T-helper 22 cell (primary cell): ENCODE measurements at regions not wholly inside any gene's neighbourhood (a gene's known extent, or its start where the extent isn't known, plus 50 kb on each side); places are given as distances from the start of the nearest gene placed in this dataset.
"Not testable (repeated sequence)": the region's sequence is repeated elsewhere in the genome, so short reads cannot be mapped to it uniquely, and the experiment has no call there.

Experiments
- DNase-seq: peaks from one replicate; pipeline ENCODE4 v3.0.0-alpha.2; 2020; ENCODE audit warnings: low read depth

DNA sequence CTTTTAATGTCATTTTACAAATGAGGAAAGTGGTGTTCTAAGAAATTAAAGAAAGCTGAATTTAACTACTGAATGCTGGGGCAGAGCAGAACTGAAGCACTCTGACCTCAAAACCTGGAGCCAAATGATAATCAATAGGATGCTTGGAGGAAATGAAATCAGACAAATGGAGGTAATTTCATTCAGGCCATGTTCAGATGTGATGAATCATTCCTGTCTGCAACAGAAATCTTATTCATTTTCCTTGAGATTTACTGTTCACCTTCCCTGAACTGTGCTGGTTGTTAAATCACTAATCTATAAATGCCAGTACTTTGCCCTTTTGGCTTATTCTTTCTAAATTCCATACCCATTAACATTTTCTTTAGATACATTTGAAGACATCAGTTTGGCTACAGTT is 85.6 kb upstream of the SNX7 start:
- DNase-seq, result no peak

DNA sequence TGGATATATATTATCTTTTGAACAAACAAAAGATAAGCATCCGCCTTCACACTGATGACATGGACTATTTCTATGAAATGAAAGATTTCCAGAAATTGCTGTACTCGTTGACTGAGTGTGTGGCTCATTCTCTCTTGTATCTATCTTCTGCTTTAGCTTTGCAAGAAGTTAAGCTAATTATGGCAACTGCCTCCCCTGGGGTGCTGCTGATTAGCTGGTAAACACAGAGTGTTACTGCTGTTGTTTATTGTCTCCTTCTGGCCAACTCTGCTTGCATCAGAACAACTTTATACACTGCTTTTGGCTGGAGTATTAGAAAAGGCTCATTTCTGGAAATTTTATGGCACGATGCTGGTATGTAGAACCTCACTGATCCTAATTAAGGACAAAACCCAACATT is 95.6 kb upstream of the SNX7 start:
- DNase-seq, result no peak

DNA sequence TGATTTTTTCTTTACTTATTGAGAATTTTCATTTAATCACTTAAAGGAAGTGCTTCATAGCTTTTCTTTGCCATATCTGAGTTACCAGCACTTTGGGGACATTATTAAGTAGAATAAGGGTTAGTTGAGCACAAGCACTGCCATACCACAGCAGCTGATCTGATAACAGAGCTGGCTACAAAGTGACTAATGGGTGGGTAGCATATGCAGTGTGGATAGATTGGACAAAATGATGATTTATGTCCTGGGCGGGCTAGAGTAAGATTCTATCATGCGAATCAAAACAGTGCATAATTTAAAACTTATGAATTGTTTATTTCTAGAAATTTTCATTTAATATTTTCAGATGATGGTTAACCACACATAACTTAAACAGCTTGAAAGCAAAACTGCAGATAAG is 102.2 kb upstream of the SNX7 start:
- no peak for DNase-seq

DNA sequence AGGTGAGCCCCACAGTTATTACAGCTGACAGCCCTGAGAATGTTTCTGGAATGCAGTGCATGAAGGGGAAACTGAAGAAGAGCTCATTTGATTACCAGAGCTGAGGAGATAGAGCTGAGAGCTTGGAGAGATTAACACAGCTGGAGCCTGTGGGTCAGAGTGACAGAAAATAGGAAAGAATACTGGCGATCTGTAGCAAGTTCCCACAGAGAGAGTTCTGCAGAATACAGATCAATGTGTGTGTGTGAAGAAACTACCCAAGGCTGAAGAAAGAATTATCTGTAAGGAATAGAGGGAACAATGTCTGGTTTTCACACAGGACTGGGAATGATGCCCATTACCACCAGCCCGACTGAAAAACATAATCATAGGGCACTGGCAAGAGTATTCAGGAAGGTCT is 103.6 kb upstream of the SNX7 start:
- DNase-seq, result no peak

DNA sequence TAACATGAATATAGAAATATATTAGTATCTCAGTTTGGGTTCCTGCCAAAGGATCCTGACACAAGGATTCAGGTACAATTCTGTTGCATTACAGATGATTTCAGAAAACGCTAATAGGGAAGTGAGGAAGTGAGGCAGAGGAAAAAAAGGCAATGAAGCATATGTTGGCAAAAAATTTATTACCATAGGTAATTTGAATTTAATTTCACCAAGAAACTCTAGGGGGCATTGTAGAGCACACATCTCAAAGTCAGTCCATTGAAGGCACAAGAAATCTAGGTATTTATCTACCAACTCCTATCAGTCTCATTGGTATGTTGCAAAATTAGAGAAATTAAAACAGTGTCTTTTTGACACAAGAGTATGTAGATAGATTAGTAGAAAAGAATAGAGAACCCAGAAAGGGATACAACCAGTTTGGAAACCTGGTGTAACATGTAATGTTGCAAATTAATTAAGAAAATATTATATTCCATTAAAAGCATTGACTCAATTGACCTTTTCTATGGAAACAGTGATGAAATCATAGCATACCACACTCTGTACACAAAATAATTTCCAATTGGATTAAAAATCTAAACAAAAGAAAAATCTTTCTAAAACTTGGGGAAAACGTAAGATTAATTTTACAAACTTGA is 104.9 kb upstream of the SNX7 start:
- no peak for DNase-seq

DNA sequence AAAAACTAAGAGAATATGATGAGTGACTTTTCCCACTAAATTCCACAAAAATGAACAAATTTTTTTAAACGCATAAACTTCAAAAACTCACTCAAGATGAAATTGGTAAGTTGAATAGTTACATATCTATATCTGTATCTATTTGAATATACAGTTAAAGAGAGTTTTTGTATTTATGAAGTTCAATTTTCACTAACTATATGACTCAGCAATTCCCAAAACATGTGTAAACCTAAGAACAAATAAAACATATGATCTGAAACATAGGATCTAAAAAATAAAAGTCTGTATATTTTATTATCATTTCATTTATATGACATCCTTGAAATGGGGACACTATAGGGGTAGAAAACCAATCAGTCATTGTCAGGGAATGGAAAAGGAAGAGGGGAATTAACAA is 105.7 kb upstream of the SNX7 start:
- no peak for DNase-seq

DNA sequence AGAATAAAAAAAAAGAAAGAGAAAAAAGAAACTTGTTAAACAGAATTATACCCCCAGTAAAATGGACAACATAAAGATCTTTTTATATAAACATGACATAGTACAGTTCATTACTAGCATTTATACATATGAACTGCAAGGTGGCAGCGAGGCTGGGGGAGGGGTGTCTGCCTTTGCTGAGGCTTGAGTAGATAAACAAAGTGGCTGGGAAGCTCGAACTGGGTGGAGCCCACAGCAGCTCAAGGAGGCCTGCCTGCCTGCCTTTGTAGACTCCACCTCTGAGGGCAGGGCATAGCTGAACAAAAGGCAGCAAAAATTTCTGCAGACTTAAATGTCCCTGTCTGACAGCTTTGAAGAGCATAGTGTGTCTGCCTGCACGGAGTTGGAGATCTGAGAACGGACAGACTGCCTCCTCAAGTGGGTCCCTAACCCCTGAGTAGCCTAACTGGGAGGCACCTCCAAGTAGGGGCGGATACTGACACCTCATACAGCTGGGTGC is 108.9 kb upstream of the SNX7 start:
- DNase-seq, result not testable (repeated sequence)

DNA sequence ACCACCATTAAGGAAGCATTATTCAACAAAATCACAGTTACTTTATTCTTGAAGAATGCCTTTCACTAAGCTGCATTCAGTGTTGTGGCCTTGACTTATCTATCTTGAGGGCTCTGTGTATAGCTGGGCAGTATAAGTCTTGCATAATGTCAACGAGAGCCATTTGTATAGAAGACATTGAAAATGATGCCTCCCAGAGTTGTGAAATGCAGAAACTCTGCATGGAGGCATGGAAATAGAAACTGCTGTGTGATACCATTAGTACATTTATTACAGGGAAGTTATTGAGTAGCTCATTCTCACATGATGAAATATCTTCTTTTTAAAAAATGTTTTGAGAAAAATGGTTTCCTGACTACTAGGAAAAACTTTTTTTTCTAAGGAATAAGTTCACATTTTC is 111.4 kb upstream of the SNX7 start:
- DNase-seq, result no peak

DNA sequence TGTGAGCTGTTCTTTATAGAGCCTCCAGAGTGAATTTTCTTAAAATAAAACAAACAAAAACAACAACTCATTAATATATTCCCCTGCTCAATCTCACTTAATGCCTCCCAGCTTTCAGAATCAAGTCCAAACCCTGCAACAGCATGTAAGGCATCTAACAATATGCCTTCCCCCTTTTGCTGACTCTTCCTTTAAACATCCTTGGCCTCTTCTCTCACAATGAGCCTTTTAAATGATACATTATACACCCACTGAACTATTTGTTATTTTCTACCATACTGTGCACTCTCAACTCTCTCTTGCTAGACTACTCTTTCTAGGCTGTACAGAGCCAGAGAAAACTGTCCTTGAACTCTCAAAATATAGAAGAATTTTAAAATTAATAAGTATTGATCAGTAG is 115.2 kb upstream of the SNX7 start:
- DNase-seq, result no peak

DNA sequence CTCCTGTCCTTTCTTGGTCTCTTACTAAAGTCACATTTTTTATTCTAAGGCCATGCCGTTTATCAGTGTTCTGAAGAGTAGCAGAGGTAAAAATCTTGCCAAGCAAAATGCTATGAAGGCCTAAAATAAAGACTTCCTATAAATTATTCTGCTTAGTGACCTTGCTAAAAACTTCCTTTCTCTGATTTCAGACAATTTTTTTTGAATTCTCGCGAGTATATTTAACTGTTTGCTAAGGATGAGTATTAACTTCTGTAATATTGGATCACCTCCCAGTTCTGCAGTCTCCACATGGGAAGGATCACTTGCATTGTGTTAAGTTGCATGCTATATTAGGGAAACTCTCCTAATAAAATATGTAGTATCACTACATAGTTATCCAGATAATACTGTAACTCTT is 123.4 kb upstream of the SNX7 start:
- DNase-seq, result no peak

DNA sequence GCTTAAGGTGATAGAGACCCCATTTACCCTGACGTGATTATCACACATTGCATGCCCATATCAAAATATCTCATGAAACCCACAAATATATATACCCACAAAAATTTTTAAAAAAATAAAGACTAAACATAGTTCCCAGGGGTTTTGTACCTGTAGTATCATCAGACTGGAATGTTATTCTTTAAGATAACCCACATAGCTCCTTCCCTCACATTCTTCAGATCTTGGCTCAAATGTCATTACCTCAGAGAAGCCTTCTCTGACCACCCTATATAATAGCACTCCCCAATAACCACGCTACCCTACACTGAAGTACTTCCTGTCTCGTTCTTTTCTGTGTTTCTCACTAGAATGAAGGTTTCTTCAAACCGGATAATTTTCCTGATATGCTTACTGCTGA is 138.3 kb upstream of the SNX7 start:
- no peak for DNase-seq

DNA sequence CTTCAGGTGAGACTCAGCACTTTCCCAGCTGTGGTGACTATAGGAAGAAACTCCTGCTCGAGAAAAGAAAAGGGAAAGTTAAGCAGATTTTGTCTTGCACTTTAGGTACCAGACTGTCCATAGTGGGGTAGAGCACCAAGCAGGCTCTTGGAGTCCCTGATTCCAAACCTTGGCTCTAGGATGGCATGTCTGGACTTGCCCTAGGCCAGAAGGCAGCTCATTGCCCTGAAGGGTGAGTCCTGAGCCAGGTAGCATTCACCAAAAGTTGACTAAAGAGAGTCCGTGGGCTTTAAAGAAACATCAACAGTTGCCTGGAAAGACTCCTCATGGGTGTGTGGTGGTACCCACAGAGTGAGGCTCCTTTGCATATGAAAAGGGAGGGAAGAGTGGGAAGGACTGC is 145.2 kb upstream of the SNX7 start:
- no peak for DNase-seq

DNA sequence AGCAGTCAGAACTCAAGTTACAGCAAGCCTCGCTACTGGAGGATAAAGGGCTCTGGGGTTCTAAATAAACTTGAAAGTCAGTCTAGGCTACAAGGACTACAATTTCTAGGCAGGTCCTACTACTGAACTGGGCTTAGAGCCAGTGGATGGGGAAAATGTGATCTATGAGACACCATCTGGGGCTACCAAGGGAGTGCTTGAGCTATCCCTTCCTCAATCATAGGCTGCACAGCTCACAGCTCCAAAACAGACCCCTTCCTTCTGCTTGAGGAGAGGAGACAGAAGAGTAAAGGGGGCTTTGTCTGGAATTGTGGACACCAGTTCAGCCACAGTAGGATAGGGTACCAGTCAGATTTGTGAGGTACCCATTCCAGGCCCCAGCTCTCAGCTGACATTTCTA is 145.8 kb upstream of the SNX7 start:
- DNase-seq, result no peak

DNA sequence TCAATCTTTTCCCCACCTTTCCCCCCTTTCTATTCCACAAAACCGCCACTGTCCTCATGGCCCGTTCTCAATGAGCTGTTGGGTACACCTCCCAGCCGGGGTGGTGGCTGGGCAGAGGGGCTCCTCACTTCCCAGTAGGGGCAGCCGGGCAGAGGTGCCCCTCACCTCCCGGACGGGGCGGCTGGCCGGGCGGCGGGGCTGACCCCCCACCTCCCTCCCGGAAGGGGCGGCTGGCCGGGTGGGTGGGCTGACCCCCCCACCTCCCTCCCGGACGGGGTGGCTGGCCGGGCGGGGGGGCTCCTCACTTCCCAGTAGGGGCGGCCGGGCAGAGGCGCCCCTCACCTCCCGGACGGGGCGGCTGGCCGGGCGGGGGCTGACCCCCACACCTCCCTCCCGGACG is 149.3 kb upstream of the SNX7 start:
- DNase-seq, result not testable (repeated sequence)

DNA sequence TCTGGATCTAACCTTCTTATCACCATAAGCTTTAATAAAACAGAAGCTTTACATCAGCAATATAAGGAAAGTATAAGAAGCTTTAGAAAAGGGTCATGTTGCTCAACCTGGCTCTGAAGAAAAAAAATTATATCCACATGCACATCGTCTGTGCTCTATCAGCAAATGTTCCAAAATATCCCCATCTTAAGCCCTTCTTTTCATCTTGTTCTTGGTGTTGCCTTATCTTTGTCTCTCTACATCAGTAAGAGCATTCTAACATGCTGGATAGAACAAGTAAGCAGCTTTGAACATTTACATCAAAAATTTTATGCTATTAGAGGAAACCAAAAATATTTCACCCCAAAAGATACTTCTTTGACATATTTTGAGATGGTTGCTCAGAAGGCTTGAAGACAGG is 157.8 kb upstream of the SNX7 start:
- no peak for DNase-seq

DNA sequence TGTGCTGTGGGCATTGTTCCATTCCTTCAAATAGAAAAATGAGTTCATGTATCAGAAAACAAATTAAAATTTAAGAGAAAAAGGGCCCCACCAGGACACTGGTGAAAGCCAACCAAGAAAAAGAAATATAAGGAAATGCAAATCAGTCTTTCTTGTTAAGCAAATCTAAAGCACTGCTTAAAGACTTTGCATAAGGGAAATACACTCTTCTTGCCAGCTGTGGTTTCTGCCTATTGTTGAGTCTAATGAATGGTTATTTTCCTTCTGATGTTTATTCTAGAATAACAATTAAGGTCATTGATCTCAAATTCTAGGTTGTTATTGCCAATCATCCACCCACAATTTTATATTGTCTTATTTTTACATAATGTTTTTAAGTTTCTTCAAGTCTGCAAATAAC is 158.6 kb upstream of the SNX7 start:
- no peak for DNase-seq

DNA sequence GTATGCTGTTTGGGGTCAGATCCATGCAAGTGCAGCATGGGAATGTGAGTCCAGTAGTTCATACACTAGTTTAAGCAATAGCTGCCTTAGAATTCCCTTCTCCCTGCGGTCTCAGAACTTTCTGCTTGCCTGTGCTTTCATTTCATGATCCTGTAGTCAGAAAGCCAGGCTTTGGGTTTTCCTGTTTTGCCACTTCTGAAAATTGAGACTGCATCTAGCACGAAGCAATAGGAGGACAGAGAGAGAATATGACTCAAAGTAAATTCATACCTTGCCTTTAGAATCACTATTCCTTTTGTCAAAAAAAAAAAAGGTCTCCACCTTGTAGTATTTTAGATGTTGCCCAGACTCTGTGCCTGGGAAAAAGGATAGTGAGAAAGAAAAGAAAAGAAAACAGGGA is 161.2 kb upstream of the SNX7 start:
- DNase-seq, result no peak

DNA sequence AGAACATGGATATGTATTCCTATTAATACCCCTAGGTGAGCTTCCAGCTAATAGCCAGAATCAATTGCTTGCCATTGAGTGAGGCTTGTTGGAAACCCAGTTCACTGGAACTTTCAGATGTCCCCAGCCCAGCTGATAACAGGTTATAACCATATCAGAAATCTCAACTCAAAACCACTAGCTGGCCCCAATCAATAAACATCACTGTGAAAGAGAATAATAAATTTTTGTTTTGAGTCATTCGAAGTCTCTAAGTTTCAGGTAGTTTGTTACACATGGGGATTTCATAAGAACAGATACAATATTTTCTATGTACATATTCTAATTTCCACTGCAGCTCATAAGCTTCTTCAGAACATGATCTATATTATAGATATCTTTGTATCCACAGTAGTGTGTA is 162.9 kb upstream of the SNX7 start:
- DNase-seq, result no peak

DNA sequence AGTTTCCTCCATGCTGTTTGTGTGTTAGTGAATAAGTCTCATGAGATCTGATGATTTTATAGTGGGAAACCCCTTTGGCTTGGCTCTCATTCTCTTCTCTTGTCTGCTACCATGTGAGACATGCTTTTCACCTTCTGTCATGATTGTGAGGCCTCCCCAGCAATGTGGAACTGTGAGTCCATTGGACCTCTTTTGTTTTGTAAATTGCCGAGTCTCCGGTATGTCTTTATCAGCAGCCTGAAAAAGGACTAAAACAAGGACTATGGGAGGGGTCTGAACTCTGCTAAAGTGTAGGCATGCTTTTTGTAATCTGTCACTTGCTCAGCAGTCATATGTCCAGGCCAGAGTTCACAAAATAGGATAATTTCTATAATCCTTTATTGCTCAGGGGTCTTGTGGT is 164.0 kb upstream of the SNX7 start:
- DNase-seq, result no peak

DNA sequence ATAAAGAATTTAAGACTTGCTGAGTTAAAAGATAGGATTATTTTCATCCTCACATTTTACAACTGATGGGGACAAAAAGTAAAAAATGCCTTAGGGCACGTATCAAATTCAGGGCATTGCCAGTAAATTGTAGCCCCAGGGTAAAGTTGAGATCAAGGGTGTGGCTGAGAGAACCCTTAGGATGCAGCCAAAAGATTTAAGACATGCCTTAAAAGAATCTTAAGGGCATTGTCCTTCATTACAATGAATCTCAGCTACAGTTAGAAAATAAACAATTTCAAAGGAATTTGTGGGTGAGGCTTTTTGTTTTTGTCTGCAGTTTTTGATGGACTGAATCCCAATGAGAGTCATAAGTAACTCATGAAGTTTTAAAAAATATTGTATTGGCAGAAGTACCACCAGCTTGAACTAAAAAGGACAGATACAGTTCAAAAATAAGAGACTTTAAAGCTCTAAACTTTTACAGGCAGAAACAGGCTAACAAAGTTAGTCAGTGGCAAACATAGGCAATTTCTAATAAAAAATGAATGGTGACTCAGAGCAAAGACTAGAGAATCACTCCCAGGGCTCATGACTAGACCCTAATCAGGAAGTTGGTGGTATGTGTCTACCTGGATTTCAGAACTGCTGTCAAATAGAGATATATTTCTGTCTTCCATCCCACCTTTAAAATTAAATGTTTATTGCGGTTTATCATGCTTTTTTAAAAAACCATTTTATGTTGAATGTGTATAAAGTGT is 165.1 kb upstream of the SNX7 start:
- DNase-seq, result no peak

DNA sequence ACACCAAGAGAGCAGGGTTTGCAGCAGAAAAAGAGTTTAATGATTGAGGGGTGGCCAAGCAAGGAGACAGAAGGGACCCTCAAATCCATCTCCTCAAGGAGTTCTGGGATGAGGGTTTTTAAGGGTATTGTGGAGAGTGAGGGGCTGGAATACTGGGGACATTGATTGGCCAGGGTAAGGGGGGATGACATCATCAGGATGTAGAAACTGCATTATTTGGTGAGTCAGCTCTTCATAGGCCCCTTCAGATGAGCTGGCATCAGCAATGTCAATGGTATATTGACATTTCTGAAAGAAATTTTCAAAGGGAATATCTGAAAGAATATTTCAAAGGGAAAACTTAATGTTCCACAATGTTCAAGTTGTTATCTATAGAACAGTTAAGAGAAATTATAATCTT is 168.1 kb upstream of the SNX7 start:
- DNase-seq, result no peak

DNA sequence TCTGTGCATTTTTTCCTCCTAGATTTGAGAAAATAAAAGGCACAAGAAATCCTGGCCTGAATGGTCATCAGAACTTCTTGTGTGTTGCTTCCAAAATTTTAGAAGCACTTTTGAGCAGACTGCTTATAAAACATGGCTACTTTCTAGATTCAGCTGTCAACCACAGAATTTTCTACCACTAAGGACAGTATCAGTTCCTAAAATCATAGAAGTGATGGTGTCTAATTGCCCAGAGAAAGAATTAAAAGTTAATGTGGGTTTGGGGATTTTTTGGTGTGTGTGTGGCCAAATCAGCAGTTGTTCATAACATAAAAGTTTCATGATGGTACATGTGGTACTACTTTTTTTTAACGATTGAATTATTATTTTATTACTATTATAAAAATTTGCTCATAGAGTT is 171.4 kb upstream of the SNX7 start:
- DNase-seq, result no peak

DNA sequence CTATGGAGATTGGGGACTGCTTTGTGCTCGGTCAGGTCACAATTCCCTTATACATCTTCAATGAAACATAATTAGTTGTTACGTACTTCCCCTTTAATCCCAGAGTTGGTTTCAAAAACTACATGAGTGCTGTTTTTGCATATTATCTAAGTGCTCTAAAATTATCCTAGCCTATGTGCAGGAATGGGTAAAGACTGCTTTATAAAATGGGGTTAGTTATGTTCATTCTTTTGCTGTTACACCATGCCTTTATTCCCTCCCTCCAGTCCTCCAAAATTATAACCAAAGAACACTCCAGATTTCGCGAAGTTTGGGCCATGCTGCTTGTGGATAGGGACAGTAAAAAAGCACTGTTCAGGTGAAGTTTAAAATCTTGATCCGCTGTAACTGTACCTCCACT is 173.9 kb upstream of the SNX7 start:
- DNase-seq, result no peak

DNA sequence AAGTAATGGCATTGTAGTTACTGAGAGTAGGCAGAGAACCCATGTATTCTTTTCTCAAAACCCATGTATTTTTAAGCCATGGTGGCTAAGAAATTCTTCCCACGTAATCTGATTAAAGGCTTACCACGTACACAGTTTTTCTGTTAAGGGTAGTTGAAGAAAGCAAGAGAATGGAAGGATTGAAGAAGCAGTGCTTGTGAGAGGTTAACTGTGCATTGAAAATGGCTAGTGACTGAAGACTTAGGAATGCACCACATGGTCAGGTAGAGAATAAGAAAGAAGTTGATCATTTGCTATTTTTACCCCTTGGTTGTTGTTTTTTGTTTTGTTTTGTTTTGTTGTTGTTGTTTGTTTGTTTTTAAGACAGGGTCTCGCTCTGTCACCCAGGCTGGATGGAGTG is 178.9 kb upstream of the SNX7 start:
- no peak for DNase-seq
